PC-9 (cell line): ENCODE measurements at regions not wholly inside any gene's neighbourhood (a gene's known extent, or its start where the extent isn't known, plus 50 kb on each side); places are given as distances from the start of the nearest gene placed in this dataset.

Source experiments
- BruUV-seq: library from RNA; stranded (reverse); fragments of 400-500 nt; replicated peaks from 2 replicates; lab custom pipeline; 2021; lab: Mats Ljungman, UMichigan
- CTCF ChIA-PET: fragments of 300-600 bp; sonication (Branson Sonifier 250); formaldehyde crosslinking; loops from one replicate; lab custom pipeline; 2022; ENCODE audit warnings: antibody characterized with exemption; lab: Charles Lee
- POLR2A ChIA-PET: fragments of 300-600 bp; sonication (Branson Sonifier 250); formaldehyde crosslinking; loops from one replicate; lab custom pipeline; 2022; ENCODE audit warnings: antibody characterized with exemption; ENCODE audit not compliant: unreplicated experiment; lab: Charles Lee
- DNase-seq, 2 experiments: peaks; one replicate each; pipeline versions ENCODE4 v3.0.0 to v3.0.0-alpha.2; 2015 to 2022; ENCODE audit warnings: mixed read lengths in 1 of 2
- H2AFZ ChIP-seq: fragments of 200-600 bp; sonication (generic); 2 replicates; pipeline ENCODE4 v1.8.1; 2017; ENCODE audit warnings: antibody characterized with exemption
- H3F3A ChIP-seq: fragments of 200-600 bp; sonication (generic); 2 replicates; pipeline ENCODE4 v1.8.1; 2017; ENCODE audit warnings: antibody characterized with exemption, mild to moderate bottlenecking, low read depth; ENCODE audit not compliant: insufficient read depth
- H3K27ac ChIP-seq: fragments of 200-600 bp; sonication (generic); 2 replicates; pipeline ENCODE4 v1.6.1; 2016; ENCODE audit warnings: mixed run types
- H3K27me3 ChIP-seq: fragments of 200-600 bp; sonication (generic); 2 replicates; pipeline ENCODE4 v1.6.1; 2016; ENCODE audit warnings: low read depth, mixed run types; ENCODE audit not compliant: insufficient read depth
- H3K36me3 ChIP-seq: fragments of 200-600 bp; sonication (generic); 2 replicates; pipeline ENCODE4 v1.6.1; 2016; ENCODE audit warnings: low read depth, mixed run types
- H3K4me1 ChIP-seq: fragments of 200-600 bp; sonication (generic); replicated peaks from 2 replicates; pipeline ENCODE4 v1.6.1; 2016; ENCODE audit warnings: mixed run types; ENCODE audit not compliant: insufficient read depth
- H3K4me2 ChIP-seq: fragments of 200-600 bp; sonication (generic); 2 replicates; pipeline ENCODE4 v1.6.1; 2017; ENCODE audit warnings: mixed run types
- H3K4me3 ChIP-seq: fragments of 200-600 bp; sonication (generic); 2 replicates; pipeline ENCODE4 v1.6.1; 2016; ENCODE audit warnings: mixed run types
- H3K79me2 ChIP-seq: fragments of 200-600 bp; sonication (generic); 2 replicates; pipeline ENCODE4 v1.6.1; 2017; ENCODE audit warnings: low read depth, mixed run types
- H3K9me2 ChIP-seq: fragments of 200-600 bp; sonication (generic); 2 replicates; pipeline ENCODE4 v1.8.1; 2017; ENCODE audit warnings: mild to moderate bottlenecking; ENCODE audit not compliant: insufficient read depth
- H3K9me3 ChIP-seq: fragments of 200-600 bp; sonication (generic); 2 replicates; pipeline ENCODE4 v1.8.1; 2016; ENCODE audit warnings: low read depth; ENCODE audit not compliant: insufficient read depth
- H4K20me1 ChIP-seq: fragments of 200-600 bp; sonication (generic); 2 replicates; pipeline ENCODE4 v1.8.1; 2017; ENCODE audit not compliant: insufficient read depth
- CTCF ChIP-seq: fragments of 200-600 bp; sonication (generic); conservative IDR thresholded peaks from 2 replicates; pipeline ENCODE4 v1.6.1; 2017; ENCODE audit warnings: mixed run types, antibody characterized with exemption, mild to moderate bottlenecking, moderate library complexity
- EZH2 ChIP-seq: fragments of 200-600 bp; sonication (generic); IDR thresholded peaks from 2 replicates; pipeline ENCODE4 v1.8.0; 2017; ENCODE audit warnings: antibody characterized with exemption, low read depth
- intact Hi-C: fragments of 100-400 bp; cut with micrococcal nuclease; formaldehyde crosslinking; loops from one replicate; pipeline ENCODE4 v1.10.0; 2022; ENCODE audit not compliant: unreplicated experiment

DNA sequence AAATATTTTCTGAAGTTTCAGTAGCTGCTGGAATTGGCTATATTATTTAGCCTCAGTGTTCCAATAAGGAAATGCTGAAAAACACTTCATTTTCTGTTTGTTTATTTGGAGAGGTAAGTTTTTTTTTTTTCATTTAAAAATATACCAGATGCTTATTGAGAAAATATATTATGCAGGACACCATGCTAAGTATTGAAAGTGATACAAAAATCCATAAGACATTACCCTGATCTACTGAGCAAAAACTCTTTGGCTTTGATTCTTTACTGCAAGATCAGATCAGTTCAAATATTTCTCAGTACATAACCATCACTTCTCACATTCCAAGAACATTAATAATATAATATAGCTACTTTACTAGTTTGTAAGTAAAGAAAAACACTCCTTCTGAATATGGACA lies 123.4 kb upstream of the PACRGL start:
- H3F3A ChIP-seq = no peaks in the 10 kb centered on the region
- CTCF ChIA-PET = no interaction called here
- H2AFZ ChIP-seq = no peak overlapping the region
- H3K36me3 ChIP-seq = no peaks in the 10 kb centered on the region
- intact Hi-C loops = no loop called here
- BruUV-seq = no TSS peak
- H3K27me3 ChIP-seq = no peaks in the 10 kb centered on the region
- TF ChIP-seq EZH2 (no peak), CTCF (no peak)
- no peaks in the 10 kb centered on the region for H4K20me1 ChIP-seq
- H3K4me1 ChIP-seq = no peaks in the 10 kb centered on the region
- H3K4me2 ChIP-seq = no peak overlapping the region
- DNase-seq = no peak
- H3K4me3 ChIP-seq = no peak overlapping the region
- H3K9me3 ChIP-seq = no peaks in the 10 kb centered on the region
- no peak overlapping the region for H3K27ac ChIP-seq
- POLR2A ChIA-PET = no interaction called here
- H3K79me2 ChIP-seq = no peaks in the 10 kb centered on the region
- no peaks in the 10 kb centered on the region for H3K9me2 ChIP-seq

DNA sequence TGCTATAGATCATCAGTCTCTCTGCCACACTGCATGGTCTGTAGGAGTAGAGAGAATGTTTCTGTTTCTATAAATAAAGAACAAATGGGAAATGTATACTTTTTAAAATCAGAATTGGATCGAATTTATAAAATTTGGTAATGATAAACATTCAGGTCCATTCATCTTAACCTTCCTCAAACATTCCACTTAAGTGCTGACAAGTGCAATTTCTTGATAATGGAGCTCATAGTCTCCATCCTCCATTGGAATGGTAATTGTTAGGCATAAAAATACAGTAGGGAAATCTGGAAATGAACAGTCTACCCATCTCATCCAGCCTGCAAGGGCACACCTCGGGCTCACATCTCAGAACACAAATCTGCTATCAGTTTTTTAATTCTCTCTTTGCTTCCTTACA lies 122.6 kb upstream of the PACRGL start:
- H3K27me3 ChIP-seq = no peaks in the 10 kb centered on the region
- no TSS peak for BruUV-seq
- no peaks in the 10 kb centered on the region for H4K20me1 ChIP-seq
- POLR2A ChIA-PET = no interaction called here
- no peaks in the 10 kb centered on the region for H3K4me1 ChIP-seq
- H3F3A ChIP-seq = no peaks in the 10 kb centered on the region
- no peaks in the 10 kb centered on the region for H3K36me3 ChIP-seq
- TF ChIP-seq EZH2 = no peak
- TF ChIP-seq CTCF = no peak
- no peak overlapping the region for H3K27ac ChIP-seq
- H3K4me3 ChIP-seq = no peak overlapping the region
- H2AFZ ChIP-seq = no peak overlapping the region
- DNase-seq = no peak
- no peaks in the 10 kb centered on the region for H3K79me2 ChIP-seq
- no peak overlapping the region for H3K4me2 ChIP-seq
- CTCF ChIA-PET = no interaction called here
- no peaks in the 10 kb centered on the region for H3K9me3 ChIP-seq
- intact Hi-C loops = no loop called here
- no peaks in the 10 kb centered on the region for H3K9me2 ChIP-seq

- Histone ChIP-seq H3K4me1 (no peaks in the 10 kb centered on the region), H3K27ac (no peak overlapping the region), H3K27me3 (no peaks in the 10 kb centered on the region), H3K4me3 (no peak overlapping the region), H4K20me1 (no peaks in the 10 kb centered on the region), H3K36me3 (no peaks in the 10 kb centered on the region), H3K4me2 (no peak overlapping the region), H3K9me2 (no peaks in the 10 kb centered on the region), H3K79me2 (no peaks in the 10 kb centered on the region), H3K9me3 (no peaks in the 10 kb centered on the region), H2AFZ (no peak overlapping the region), H3F3A (no peaks in the 10 kb centered on the region)
- POLR2A ChIA-PET = interaction anchor here (0.7 kb wide), 1 partner anchor 16 kb away, joined by 3 read pairs; no protein-coding TSS in a partner anchor
- no TSS peak for BruUV-seq
- intact Hi-C loops = no loop called here
- TF ChIP-seq CTCF (no peak), EZH2 (no peak)
- CTCF ChIA-PET = no interaction called here
- no peak for DNase-seq
Measured at GRCh38 chr4:20580907-20581306, 119.4 kb upstream of the PACRGL start.
